A549 (cell line): ENCODE measurements at regions not wholly inside any gene's neighbourhood (a gene's known extent, or its start where the extent isn't known, plus 50 kb on each side); places are given as distances from the start of the nearest gene placed in this dataset.

ENCODE experiments used
- ATAC-seq, 2 experiments: fragments of 200-7000 bp in 1 of 2; fragments of >200 bp in 1 of 2; cut with Nextera tagmentation in 1 of 2; cut with Tn5 transposase in 1 of 2; 3 replicates each; pipeline versions ENCODE4 v1.8.0 to v1.9.1; 2018 to 2020; ENCODE audit warnings: mild to moderate bottlenecking in 1 of 2, moderate library complexity in 1 of 2
- CTCF ChIA-PET: fragments of 300-600 bp; sonication (Branson Sonifier 250); formaldehyde crosslinking; extraction: SDS; loops from one replicate; lab custom pipeline; 2021; ENCODE audit warnings: antibody characterized with exemption, inconsistent platforms; lab: Yijun Ruan, JAX
- POLR2A ChIA-PET: fragments of 350-600 bp; formaldehyde crosslinking; extraction: SDS; loops from one replicate; lab custom pipeline; 2021; ENCODE audit warnings: antibody characterized with exemption, inconsistent platforms; lab: Yijun Ruan, JAX
- DNase-seq, 2 experiments: peaks; one replicate each; pipeline versions ENCODE4 v3.0.0 to v3.0.0-alpha.2; 2011 to 2016; ENCODE audit warnings: low read depth in 1 of 2, low spot score in 1 of 2
- FAIRE-seq: peaks from 2 replicates; lab custom pipeline; 2011; peaks lifted over from hg19 to GRCh38; lab: Jason Lieb, UNC
- H3K27ac ChIP-seq, 2 experiments: fragments of >200 bp; sonication (Bioruptor Twin); formaldehyde crosslinking; 3 replicates each; pipeline ENCODE4 v1.5.1; 2016 to 2017
- H3K4me1 ChIP-seq: fragments of >200 bp; sonication (Bioruptor Twin); formaldehyde crosslinking; 3 replicates; pipeline ENCODE4 v1.6.1; 2016
- H3K4me2 ChIP-seq: fragments of >200 bp; sonication (Bioruptor Twin); formaldehyde crosslinking; 3 replicates; pipeline ENCODE4 v1.6.1; 2016
- H3K4me3 ChIP-seq: fragments of >200 bp; sonication (Bioruptor Twin); formaldehyde crosslinking; 3 replicates; pipeline ENCODE4 v1.5.1; 2016
- H3K9me3 ChIP-seq: fragments of >200 bp; sonication (Bioruptor Twin); formaldehyde crosslinking; 3 replicates; pipeline ENCODE4 v1.6.1; 2016
- ATOH8 ChIP-seq: fragments of 250-450 bp; sonication (Bioruptor Pico); IDR thresholded peaks from 2 replicates; pipeline ENCODE4 v1.5.0; 2020; ENCODE audit warnings: low read depth, mild to moderate bottlenecking, moderate library complexity
- CBX2 ChIP-seq: fragments of 200-600 bp; sonication (generic); IDR thresholded peaks from 2 replicates; pipeline ENCODE4 v1.6.1; 2016; ENCODE audit warnings: low read depth, mild to moderate bottlenecking, borderline replicate concordance
- E2F6 ChIP-seq: IDR thresholded peaks from 2 replicates; pipeline ENCODE4 v1.6.1; 2012; ENCODE audit warnings: low read depth, borderline replicate concordance
- ELK1 ChIP-seq: fragments of 150-350 bp; IDR thresholded peaks from 2 replicates; pipeline ENCODE4 v1.6.1; 2014; ENCODE audit warnings: low read depth, mild to moderate bottlenecking, low read length
- ESRRA ChIP-seq: fragments of 150-350 bp; IDR thresholded peaks from 2 replicates; pipeline ENCODE4 v1.6.1; 2014; ENCODE audit warnings: mild to moderate bottlenecking, low read length, borderline replicate concordance
- FOSL2 ChIP-seq, 2 experiments: fragments of 450-650 bp in 1 of 2; fragments of >200 bp in 1 of 2; sonication (Bioruptor Twin) in 1 of 2; formaldehyde crosslinking; IDR thresholded peaks; 2 replicates each; pipeline versions ENCODE4 v1.5.0 to v1.6.1; 2016 to 2020; ENCODE audit warnings: mild to moderate bottlenecking in 1 of 2, moderate library complexity in 1 of 2
- FOXS1 ChIP-seq: fragments of 250-450 bp; sonication (Bioruptor Pico); IDR thresholded peaks from 2 replicates; pipeline ENCODE4 v1.5.0; 2020; ENCODE audit warnings: mild to moderate bottlenecking, moderate library complexity
- GATA3 ChIP-seq: IDR thresholded peaks from 2 replicates; pipeline ENCODE4 v1.6.1; 2012; ENCODE audit warnings: borderline replicate concordance
- HDAC2 ChIP-seq: fragments of 200-600 bp; sonication (generic); IDR thresholded peaks from 2 replicates; pipeline ENCODE4 v1.6.1; 2016
- HMGXB4 ChIP-seq: fragments of 250-450 bp; sonication (Bioruptor Pico); IDR thresholded peaks from 2 replicates; pipeline ENCODE4 v1.5.0; 2021; ENCODE audit warnings: mild to moderate bottlenecking, moderate library complexity, borderline replicate concordance
- KDM1A ChIP-seq: fragments of 200-600 bp; sonication (generic); IDR thresholded peaks from 2 replicates; pipeline ENCODE4 v1.6.1; 2016; ENCODE audit warnings: low read depth, mild to moderate bottlenecking
- MAZ ChIP-seq: fragments of 150-350 bp; IDR thresholded peaks from 2 replicates; pipeline ENCODE4 v1.6.1; 2014; ENCODE audit warnings: antibody characterized with exemption, low read depth, low read length, borderline replicate concordance
- PBX3 ChIP-seq: IDR thresholded peaks from 2 replicates; pipeline ENCODE4 v1.6.1; 2012
- RAD21 ChIP-seq, 2 experiments: fragments of >200 bp in 1 of 2; sonication (Bioruptor Twin) in 1 of 2; formaldehyde crosslinking in 1 of 2; IDR thresholded peaks in 1 of 2; conservative IDR thresholded peaks in 1 of 2; 2 replicates in 1 of 2; 3 replicates in 1 of 2; pipeline ENCODE4 v1.6.1; 2012 to 2018; ENCODE audit warnings: inconsistent platforms in 1 of 2
- RCOR1 ChIP-seq: fragments of 150-350 bp; IDR thresholded peaks from 2 replicates; pipeline ENCODE4 v1.6.1; 2014; ENCODE audit warnings: antibody characterized with exemption, low read length, low read depth
- RFX5 ChIP-seq: fragments of 450-650 bp; IDR thresholded peaks from 2 replicates; pipeline ENCODE4 v1.7.1; 2014; ENCODE audit warnings: antibody characterized with exemption, mild to moderate bottlenecking, moderate library complexity
- RNF2 ChIP-seq: fragments of 200-600 bp; sonication (generic); IDR thresholded peaks from 2 replicates; pipeline ENCODE4 v1.6.1; 2016; ENCODE audit warnings: low read depth, mild to moderate bottlenecking, antibody characterized with exemption, moderate library complexity, borderline replicate concordance
- SMC3 ChIP-seq: fragments of >200 bp; sonication (Bioruptor Twin); formaldehyde crosslinking; IDR thresholded peaks from 3 replicates; pipeline ENCODE4 v1.6.1; 2018; ENCODE audit warnings: inconsistent platforms
- SREBF2 ChIP-seq: fragments of 450-650 bp; IDR thresholded peaks from 2 replicates; pipeline ENCODE4 v1.6.1; 2014; ENCODE audit warnings: mild to moderate bottlenecking, moderate library complexity
- ZFP36 ChIP-seq: fragments of 450-650 bp; IDR thresholded peaks from 2 replicates; pipeline ENCODE4 v1.6.1; 2014; ENCODE audit warnings: borderline replicate concordance; ENCODE audit not compliant: partially characterized antibody
- ZNF302 ChIP-seq: fragments of 250-450 bp; sonication (Bioruptor Pico); IDR thresholded peaks from 2 replicates; pipeline ENCODE4 v1.9.0; 2021; ENCODE audit warnings: inconsistent platforms, mild to moderate bottlenecking, moderate library complexity
- ZSCAN20 ChIP-seq: fragments of 250-450 bp; sonication (Bioruptor Pico); IDR thresholded peaks from 2 replicates; pipeline ENCODE4 v1.8.0; 2022; ENCODE audit warnings: mild to moderate bottlenecking, moderate library complexity
- WGBS: methylation state at CpG from one replicate; pipeline ENCODE4 v1.1.6; 2017; ENCODE audit errors: missing lambda C conversion rate; 5-methylcytosine and 5-hydroxymethylcytosine counted together

GRCh38 chr12:60419986-60420385, 824.2 kb downstream of the SLC16A7 start (continued):
- no peak for TF ChIP-seq HDAC2
- TF ChIP-seq SREBF2, result no peak
- no peak for TF ChIP-seq RFX5

GRCh38 chr12:60421741-60422140, 825.9 kb downstream of the SLC16A7 start:
- no peak for TF ChIP-seq ZNF302 (CRISPR knock-in tag)
- no peak for TF ChIP-seq HMGXB4 (CRISPR knock-in tag)
- no peak for TF ChIP-seq ELK1
- TF ChIP-seq GATA3, result no peak
- no peak for TF ChIP-seq ZSCAN20 (CRISPR knock-in tag)
- no peak for TF ChIP-seq ATOH8
- TF ChIP-seq SREBF2, result no peak
- TF ChIP-seq E2F6, result no peak
- no peak for TF ChIP-seq RAD21 (conservative IDR thresholded peaks at IDR 0.05 in 1 of 2, IDR thresholded peaks at IDR 0.05 in 1 of 2)
- TF ChIP-seq ESRRA, result no peak
- TF ChIP-seq SMC3, result no peak
- no peak for TF ChIP-seq FOXS1 (CRISPR knock-in tag)
- no peak for TF ChIP-seq ZFP36
- no peak for TF ChIP-seq PBX3
- TF ChIP-seq RCOR1, result no peak
- TF ChIP-seq KDM1A, result no peak
- TF ChIP-seq RNF2, result no peak
- no peak for TF ChIP-seq FOSL2 (IDR thresholded peaks at IDR 0.05)
- TF ChIP-seq FOSL2 (CRISPR knock-in tag; IDR thresholded peaks at IDR 0.05), result no peak
- TF ChIP-seq CBX2, result no peak
- TF ChIP-seq MAZ, result no peak
- Histone ChIP-seq H3K4me2 (no peak overlapping the region), H3K27ac (no peak overlapping the region), H3K4me3 (no peak overlapping the region), H3K4me1 (no peaks in the 10 kb centered on the region), H3K9me3 (no peaks in the 10 kb centered on the region)
- ATAC-seq, result no peak
- ChIA-PET CTCF (no interaction called here), POLR2A (no interaction called here)
- DNase-seq, result peak in 1 of 2 experiments; percentile 8
- 90% methylated on average over 1 of the region's 1 CpG for WGBS
- no peak for FAIRE-seq
